AG09309 (cell line): ENCODE measurements at regions not wholly inside any gene's neighbourhood (a gene's known extent, or its start where the extent isn't known, plus 50 kb on each side); places are given as distances from the start of the nearest gene placed in this dataset.

ENCODE experiments used
- DNase-seq: peaks from one replicate; pipeline ENCODE4 v3.0.0-alpha.2; 2010; ENCODE audit warnings: low read depth
- H3K4me3 ChIP-seq: 2 replicates; pipeline ENCODE4 v1.5.1; 2011; ENCODE audit warnings: mild to moderate bottlenecking, low read depth, low read length, moderate library complexity; ENCODE audit not compliant: control insufficient read depth
- CTCF ChIP-seq: IDR thresholded peaks from 2 replicates; pipeline ENCODE4 v1.5.1; 2011; ENCODE audit warnings: mild to moderate bottlenecking, low read depth, low read length, inconsistent platforms; ENCODE audit not compliant: insufficient read depth, control insufficient read depth; ENCODE audit errors: missing control alignments

GRCh38 chr1:185474440-185475149 is 157.6 kb upstream of the IVNS1ABP start:
- TF ChIP-seq CTCF = no peak
- no peak for DNase-seq
- H3K4me3 ChIP-seq = no peak overlapping the region

- H3K4me3 ChIP-seq = no peak overlapping the region
- TF ChIP-seq CTCF = no peak
- no peak for DNase-seq
Measured at GRCh38 chr1:185473186-185473585, 156.1 kb upstream of the IVNS1ABP start.

GRCh38 chr1:185468626-185469025 is 151.6 kb upstream of the IVNS1ABP start:
- no peak for TF ChIP-seq CTCF
- H3K4me3 ChIP-seq = no peak overlapping the region
- no peak for DNase-seq

- TF ChIP-seq CTCF = no peak
- DNase-seq = no peak
- H3K4me3 ChIP-seq = no peak overlapping the region
Measured at GRCh38 chr1:185467122-185467521, 150.1 kb upstream of the IVNS1ABP start.

GRCh38 chr1:185464777-185465176 is 147.7 kb upstream of the IVNS1ABP start:
- no peak for DNase-seq
- TF ChIP-seq CTCF = no peak

GRCh38 chr1:185463433-185463832 is 146.4 kb upstream of the IVNS1ABP start:
- H3K4me3 ChIP-seq = no peak overlapping the region
- no peak for TF ChIP-seq CTCF
- no peak for DNase-seq

More at GRCh38 chr1:185464777-185465176, 147.7 kb upstream of the IVNS1ABP start:
- H3K4me3 ChIP-seq = no peak overlapping the region
